Activated CD8-positive, alpha-beta memory T cell treated with anti-CD3 and anti-CD28 coated beads for 4 hours (primary cell): ENCODE measurements at regions not wholly inside any gene's neighbourhood (a gene's known extent, or its start where the extent isn't known, plus 50 kb on each side); places are given as distances from the start of the nearest gene placed in this dataset.
"Not testable (repeated sequence)": the region's sequence is repeated elsewhere in the genome, so short reads cannot be mapped to it uniquely, and the experiment has no call there.

Source experiments
- DNase-seq, 2 donors: peaks; one replicate each; pipeline ENCODE4 v3.0.0-alpha.2; 2020; ENCODE audit warnings: low read depth in 2 of 2

DNA sequence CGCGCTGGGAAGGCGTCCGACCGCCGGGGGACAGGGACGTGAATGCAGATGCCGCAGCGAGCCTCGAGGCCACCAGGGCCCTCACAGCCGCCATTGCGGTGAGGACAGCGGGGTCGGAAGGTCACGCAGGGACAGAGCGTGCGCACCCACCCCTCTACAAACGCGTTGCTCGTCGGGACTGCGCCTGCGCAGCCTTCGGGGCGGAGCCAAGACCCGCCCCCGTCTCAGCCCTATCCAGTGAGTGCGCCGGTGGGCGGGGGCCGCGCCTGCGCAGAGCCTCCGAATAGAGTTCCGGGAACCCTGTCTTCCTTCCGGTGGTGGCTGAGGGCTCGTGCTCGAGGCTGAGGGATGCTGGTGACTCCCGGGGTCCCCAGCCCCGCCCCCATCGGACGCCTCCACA lies 5393.1 kb upstream of the TPTE start:
- peak; percentile 95 for DNase-seq

DNA sequence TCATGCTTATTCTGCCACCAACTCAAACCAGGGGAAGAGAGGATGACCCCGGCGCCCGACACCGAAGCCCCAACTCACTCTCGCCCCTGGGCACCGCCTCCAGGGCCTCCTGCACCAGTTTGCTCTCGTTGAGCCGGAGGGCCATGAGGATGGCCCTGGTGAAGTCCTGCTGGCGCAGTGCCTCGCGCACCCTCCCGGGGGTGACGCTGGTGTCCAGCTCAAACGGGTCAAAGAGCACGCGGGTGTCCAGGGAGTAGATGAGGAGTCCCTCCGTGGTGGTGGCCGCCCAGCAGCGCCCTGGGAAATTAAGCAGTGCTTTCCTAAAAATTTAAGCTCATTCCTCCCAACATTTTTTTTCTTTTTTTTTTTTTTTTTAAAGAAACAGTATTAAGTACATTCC lies 5387.6 kb upstream of the TPTE start:
- not testable (repeated sequence) for DNase-seq

DNA sequence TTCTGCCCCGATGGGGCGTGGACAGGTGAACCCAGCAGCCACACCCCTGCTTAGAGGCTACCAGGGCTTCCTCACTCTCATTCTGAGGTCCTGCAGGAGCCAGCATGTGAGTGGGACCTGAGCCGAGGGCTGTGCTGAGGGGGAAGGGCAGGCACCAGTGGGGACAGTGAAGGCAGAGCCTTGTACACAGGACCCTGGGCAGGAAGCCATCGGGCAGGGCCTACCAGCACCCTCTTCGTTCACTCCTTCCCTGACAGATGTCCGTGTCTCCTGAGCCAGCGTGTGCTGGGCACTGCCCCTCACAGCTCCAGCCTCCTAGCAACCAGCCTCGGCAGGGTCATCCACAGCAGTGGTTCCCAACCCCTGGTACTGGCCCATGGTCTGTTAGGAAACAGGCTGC lies 5385.0 kb upstream of the TPTE start:
- DNase-seq: not testable (repeated sequence)

DNA sequence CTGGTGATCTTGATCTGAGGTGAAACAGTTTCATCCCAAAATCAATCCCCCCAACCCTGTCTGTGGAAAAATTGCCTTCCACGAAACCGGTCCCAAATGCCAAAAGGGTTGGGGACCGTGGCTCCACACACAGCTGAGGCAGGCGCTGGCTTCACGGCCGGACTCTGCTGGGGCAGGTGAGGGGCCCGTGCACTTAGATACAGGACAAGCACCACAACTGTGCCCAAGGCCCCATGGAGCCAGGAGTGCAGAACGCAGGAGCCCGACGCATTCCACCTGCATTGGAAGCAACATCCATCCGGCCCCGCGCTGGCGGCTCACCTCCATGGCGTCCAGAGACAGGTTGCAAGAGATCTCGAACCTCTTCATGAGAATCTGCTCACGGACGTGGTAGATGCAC lies 5384.4 kb upstream of the TPTE start:
- DNase-seq: not testable (repeated sequence)

DNA sequence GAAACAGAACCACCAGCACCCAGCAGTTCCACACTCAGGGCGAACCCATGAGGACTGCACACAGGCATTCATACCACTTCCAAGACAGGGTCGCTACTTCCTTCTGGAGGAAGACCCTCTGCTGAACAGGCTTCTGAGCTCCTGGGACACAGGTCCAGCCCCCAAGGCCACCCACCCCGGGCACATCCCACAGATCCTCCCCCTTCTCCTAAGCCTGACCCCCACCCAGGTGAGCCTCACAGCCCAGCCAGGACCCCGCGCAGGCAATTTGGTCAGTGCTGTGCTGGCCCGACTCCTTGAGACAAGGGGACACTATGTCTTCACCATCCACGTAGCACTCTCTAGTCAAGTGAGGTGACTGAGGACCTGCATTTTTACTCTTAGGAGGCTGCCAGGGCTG lies 5382.7 kb upstream of the TPTE start:
- not testable (repeated sequence) for DNase-seq

DNA sequence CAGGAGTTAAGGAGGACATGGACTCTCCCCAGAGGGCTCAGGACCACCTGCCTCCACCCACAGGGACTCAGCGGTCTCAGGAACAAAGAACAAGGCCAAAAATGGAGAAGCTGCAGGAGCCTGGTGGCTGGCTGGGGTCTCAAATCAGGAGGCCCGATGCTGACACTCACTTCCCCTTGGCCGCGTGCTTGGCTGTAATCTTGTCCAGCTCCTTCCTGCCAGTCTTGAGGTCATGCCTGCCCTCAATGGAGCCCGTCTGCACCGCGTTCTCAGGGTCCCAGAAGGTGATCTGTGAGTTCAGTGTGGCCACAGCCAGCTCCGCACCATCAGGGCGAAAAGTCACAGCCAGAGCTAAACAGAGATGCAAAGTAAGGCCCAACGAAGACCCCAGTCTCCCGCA lies 5381.9 kb upstream of the TPTE start:
- DNase-seq: not testable (repeated sequence)

DNA sequence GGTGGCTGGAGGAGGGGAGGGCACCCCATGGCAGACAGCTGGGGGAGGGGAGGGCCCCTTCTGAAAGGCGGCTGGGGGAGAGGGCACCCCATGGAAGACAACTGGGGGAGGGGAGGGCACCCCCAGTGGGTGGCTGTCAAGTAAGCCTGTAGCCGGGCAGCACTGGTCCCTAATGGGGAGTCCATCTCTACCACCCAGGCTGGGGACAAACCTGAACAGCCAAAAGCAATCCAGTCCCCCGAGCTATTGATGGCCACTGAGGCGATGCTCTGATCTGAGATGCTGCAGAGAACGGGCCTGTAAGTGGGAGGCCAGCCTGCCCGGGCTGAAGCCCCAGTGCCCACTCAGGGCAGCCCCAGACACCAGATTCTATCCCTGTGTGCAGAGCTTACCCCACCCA lies 5378.4 kb upstream of the TPTE start:
- not testable (repeated sequence) for DNase-seq

DNA sequence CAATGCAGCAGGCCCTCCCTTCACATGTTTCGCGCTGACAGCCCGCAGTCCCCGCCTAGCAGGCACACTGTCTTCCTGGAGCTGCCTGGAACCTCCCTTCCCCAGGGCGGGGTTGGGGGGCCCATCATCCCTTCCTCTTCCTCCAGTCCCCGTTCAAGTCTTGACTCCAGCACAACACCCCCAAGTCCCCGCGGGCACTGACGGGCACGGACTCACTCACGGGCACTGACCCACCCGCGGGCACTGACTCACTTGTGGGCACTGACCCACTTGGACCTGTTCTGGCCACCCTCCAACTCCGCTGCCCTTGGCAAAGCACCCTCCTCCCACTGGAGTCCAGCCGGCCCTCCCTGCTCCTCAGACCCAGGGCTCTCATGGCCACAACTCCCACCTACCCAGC lies 5376.7 kb upstream of the TPTE start:
- DNase-seq: not testable (repeated sequence)

DNA sequence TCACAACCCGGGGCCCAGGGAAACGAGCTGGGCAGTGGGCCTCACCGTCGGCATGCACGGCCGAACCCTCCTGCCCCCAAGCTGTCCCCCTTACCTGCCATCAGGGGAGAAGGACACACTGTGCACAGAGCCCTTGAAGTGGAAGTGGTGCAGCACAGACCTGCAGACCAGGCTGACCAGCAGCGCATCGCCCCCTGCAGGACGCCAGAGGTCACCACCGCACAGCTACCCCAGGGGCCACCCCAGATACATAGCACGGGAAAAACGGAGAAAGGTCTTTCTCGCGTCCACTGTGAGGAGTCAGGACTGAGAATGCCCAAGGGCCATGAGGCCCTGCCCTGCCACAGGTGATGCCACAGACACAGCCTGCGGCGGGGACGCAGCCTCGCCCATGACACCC lies 5373.7 kb upstream of the TPTE start:
- not testable (repeated sequence) for DNase-seq

DNA sequence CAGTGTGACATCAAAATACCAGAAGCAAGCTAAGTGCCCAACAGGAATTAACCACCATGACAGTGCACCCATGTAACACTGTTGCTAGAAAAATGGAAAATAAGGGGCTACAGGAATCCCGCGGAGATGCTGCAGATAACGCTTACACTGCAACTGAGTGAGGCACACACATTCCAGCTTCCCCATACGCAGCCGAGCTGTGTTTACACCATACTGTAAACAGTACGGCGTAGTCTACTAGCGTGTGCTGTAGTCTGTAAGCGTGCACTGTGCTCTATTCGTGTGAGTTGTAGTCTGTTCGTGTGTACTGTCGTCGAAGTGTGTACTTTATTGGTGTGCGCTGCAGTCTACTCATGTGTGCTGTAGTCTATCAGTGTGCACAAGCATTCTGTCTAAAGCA lies 5372.2 kb upstream of the TPTE start:
- not testable (repeated sequence) for DNase-seq

DNA sequence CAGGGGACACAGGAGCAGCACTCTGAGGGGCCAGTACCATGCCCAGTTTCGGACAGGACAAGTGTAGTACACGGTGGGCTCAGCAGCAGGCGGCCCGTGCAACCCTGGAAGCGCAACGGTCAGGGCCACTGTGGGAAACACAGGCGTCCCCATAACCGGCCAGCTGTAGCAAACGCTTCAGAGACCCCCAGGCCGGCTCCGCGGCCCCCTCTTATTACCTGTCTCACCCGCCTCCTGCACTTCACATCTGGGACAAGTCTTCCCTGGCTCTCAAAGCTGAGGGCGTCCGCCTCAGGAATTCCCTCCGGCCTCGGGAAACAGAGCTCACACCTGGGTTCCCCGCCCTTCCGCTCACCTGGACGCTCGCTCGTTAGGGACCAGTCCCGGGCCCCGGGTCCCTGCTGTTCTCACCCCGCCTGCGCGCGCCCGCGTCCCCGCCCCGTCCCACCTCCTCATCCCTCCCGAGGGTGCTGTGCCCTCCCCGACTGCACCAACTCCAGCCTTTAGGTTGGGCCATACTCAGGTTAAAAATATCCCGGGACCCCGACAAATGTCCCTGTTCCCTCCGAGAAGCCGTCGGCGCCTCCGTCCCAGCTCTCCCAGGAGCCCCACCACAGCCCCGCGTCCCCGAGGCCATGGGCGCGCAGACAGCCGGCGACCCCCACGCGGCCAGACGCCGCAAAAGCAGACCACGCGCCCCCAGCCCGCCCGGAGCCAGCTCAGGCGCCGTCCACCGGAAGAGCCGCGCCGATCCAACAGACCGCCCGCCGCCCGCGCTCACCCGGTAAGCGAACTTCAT lies 5367.3 kb upstream of the TPTE start:
- not testable (repeated sequence) for DNase-seq

DNA sequence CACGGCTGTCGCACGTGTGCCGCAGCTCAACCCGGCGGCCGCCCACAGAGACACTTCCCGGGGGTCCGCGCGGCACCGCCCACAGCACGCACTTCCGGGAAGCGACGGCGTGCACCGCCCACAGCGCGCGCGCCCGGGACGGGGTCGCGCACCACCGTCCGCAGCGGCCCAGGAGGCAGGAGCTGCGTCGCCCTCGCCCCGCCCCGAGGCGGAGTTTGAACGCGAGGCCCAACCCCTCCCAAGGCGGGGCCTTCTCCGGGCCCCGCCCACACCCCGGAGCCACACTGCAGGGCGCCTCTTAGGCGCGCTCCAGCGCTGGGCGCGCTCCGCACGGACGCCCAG lies 5366.8 kb upstream of the TPTE start:
- DNase-seq: peak; percentile 50 to 73

DNA sequence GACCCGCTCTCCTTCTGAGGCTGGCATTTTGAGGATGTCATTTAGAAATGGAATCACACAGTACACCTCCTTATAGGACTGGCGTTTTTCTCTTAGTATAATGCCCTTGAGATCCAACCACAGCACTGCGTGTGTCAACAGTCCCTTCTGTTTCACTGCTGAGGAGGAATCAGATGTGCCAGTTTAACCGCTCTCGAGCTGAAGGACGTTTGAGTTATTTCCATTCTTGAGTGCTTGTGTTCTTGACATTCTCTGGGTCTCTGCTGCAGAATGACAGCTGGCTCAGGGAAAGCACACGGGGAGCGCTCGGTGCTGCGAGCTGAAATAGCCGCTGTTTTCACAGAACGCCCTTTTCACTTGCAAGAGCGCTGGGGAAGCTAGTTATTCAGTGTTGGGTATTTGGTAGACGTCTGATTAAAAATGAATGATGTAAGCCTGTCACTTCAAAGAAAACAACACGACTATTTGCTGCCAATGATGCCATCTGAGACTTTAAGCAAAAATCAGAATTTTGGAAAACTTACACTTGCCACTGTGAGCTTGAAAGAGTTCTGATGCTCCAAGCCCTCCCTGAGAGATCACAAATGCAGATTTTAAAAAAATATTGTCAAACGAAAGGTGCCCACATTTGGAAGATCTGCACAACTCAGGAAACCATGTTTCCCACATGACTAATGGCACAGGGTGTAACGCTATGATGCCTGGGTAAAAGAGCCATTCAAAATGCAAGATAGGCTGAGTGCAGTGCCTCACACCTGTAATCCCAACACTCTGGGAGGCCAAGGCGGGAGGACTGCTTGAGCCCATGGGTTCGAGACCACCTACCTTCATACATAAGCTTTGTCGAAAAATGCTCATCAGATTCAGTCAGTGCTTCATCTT lies 5358.4 kb upstream of the TPTE start:
- not testable (repeated sequence) for DNase-seq

DNA sequence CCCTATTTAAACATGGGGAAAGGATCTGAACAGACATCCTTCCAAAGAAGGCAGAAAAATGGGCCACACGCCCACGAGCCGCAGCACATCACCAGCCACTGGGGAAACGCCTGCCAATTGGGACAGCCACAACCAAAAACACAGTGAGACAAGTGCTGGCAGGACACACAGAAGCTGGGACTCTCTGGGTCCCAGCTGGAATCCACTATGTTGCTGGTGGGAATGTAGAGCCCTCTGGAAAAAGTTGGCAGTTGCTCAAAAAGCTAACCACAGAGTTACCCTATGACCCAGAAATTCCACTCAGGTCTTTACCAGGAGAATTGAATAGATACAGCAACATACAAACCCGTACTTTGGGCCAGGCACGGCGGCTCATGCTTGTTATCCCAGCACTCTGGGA lies 5355.6 kb upstream of the TPTE start:
- not testable (repeated sequence) for DNase-seq
